NCI-H2171 treated with DMSO at 0.1 percent for 48 hours (cell line): ENCODE measurements at regions not wholly inside any gene's neighbourhood (a gene's known extent, or its start where the extent isn't known, plus 50 kb on each side); places are given as distances from the start of the nearest gene placed in this dataset.
A peak's percentile ranks its signal among the peaks of the same experiment; 100 is the strongest.

Experiments used
- DNase-seq: peaks from one replicate; lab custom pipeline; 2025; lab: John Stamatoyannopoulos, UW

DNA sequence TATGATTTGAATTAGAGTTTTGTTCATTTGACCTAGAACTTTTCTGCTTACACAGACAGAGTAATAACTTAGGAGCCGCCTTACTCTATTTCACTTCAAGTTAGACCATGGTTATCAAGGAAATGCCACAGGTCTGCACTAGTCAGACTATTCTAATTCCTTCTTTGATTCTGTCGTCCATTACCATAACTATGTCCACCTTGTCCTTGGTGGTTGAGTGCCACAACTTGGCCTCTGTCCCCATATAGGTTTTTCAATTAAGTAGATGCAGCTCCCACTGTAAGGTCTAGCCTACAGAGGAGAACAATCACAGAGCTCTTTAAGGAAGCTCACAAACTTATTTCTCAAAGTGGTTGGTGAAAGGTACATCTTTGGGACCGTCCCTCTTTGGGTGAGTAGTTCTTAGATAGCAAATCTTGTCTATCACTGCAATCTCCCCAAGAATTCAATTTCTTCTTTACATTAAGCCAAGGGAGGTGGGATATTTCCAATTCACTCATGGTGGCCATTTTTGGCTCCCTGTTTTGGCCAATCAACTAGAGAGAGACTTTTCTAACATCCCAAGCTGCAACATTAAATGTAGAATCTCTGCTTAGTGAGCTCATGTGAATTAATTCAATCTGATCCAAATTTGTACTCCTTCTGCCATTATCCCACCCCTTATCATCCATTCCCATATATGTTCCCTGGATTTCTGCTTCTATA lies 434.6 kb downstream of the ADAMTS20 start:
- no peak for DNase-seq

DNA sequence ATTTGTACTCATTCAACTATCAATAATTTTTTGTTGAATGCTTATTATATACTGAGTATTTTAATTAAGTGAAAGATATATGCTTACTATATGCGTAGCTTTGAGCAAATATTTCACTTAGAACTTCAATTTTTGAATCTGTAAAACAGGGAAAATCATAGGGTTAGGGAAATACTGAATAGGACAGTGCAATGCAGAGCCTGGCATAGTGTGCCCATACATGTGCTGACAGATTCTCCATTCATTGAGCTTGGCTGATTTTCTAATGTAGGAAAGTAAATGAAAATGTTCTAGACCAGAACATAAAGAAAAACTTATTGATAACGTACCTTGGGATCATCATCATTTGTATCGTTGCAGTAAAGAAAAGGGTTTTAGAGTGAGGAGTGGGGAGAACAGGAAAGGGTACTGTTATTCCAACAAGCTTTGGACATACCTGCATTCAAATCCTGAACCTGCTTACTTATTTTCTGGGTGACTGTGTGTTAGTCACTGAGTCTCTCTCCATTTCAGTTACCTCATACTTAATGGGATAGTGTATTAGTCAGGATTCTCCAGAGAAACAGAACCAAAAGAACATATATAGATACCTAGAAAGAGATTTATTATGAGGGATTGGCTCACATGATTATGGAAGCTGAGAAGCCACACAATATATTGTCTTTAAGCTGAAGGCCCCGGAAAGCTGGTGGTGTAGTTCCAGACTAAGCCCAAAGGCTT lies 436.4 kb downstream of the ADAMTS20 start:
- DNase-seq: no peak

DNA sequence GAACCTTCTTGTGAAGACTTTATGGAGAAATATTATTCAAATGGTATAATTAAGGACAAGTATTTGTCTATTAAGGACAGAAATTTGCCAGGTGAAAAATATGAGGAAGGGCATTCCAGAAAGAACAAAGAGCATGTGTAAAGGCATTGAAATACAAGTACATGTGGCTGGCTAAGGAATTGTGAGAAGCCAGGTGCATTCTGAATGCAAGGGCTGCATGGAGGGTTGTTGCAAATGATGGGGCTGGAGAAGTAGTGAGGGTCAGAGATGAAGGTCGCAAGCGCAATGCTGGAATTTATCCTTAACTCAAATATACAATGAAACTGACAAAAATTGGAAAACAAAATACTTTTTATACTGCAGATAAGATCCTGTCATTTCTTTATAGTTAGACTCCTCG lies 437.7 kb downstream of the ADAMTS20 start:
- DNase-seq: no peak

DNA sequence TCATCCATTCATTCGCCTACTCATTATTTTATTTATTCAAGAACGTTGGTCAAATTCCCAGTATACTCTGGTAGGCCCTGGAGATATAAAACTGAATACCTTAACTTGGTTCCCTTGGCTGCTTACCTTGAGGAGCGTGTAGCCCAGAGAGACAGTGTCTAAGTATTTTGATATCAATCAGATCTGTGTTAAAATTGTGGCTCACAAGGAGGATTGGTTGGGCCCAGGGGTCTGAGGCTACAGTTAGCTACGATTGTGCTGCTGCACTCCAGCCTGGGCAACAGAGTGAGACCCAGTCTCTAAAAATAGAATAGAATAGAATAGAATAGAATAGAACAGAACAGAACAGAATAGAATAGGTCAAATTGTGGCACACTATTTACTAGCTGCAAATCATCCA lies 438.4 kb downstream of the ADAMTS20 start:
- no peak for DNase-seq

DNA sequence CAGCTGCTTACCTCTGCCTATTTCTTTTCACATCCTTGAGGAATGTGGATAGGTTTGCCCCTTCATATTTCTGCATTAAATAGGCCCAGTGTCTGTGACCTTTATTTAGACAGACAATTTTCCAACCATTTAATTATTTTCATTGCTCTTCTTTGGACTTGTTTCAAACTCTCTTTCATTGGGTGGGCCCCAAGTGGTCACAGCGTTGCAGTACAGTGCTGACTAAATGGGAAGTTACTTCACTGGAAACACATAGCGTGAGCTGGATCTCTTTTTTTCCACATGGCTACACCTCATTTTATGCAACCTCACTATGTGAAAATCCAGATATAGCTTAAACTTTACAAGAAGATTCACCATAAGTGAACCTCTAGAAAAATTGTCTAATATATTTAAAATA lies 438.9 kb downstream of the ADAMTS20 start:
- no peak for DNase-seq

DNA sequence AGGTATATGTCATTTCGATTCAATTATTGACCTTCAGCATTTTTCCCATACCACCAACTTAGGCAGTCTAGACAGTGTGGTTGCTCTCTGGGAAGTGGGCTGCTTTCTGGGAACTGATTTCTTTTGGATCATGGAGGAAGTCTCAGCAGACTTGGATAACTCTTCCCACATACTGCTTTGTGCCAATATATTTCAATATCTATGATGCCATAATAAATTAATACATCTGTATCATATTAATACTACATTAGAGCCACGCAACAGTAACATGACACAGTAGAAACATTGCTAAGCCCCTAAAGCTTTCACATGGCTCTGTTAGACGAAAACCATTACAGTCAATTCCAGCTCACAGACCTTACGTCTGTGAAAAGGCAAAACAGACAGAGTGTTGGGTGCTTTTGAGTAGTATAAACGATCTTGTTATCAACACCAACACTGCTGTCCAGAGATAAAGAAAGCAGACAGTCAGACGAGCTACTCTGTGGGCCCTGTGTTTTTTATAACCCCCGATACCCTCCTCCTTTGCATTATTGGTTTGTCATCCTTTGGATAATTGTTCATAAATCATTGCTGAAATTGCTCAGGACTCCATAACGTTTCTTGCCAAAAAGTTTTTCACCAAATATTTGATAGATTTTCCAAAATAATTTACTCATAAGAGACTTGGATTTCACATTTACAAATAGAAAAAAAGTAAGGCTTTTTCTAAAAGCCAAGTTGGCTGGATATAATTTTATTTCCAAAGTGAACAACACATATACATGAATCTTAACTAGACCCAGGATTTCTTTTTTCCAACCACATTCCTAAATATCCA lies 439.7 kb downstream of the ADAMTS20 start:
- no peak for DNase-seq

DNA sequence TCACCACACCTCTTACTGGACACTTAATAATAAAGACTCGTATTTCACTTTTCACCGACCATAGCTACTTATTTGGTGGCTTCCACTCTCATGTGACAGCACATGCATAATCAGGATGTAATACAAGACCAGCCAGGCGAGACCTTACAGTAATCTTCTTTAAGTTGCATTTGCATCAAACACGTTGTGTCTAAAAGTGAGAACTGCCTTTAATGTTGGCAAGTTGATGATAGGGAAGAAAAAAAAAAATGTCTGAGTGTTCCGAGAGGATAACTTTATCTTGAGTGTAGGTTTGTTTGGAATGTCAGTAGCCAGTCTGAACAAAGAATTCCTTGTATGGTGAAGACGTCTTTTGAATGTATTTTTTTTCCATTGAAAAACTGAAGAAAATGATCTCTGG lies 440.4 kb downstream of the ADAMTS20 start:
- no peak for DNase-seq

DNA sequence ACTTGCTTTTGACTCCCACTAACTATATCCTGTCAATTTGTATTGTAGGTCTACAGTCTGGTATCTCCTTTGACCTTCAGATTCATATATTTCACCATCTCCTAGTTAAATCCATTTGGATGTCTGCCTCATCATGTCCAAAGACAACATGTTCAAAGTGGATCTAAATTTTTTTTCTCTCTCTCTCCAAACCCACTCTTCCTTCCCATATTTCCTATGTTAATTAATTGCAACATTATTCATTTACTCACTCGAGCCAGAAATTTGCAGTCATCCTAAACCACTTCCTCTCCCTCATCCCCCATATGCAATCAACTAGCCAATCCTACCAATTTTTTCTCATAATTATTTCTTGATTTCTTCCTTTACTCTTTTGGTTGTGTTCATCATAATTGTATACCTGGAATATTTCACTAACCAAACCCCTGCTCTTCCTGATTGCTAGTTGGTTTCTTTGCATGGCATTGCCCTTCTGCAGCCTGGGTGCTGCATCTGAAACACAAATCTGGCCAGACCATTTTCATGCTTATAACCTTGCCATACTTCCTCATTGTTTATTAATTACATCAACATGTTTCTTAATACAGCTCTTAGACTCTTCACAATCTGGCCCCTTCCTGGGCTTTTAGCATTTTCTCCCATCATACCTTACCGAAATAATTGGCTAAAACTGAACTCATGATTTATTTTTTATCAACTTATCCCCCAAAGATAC lies 442.2 kb downstream of the ADAMTS20 start:
- DNase-seq: no peak

DNA sequence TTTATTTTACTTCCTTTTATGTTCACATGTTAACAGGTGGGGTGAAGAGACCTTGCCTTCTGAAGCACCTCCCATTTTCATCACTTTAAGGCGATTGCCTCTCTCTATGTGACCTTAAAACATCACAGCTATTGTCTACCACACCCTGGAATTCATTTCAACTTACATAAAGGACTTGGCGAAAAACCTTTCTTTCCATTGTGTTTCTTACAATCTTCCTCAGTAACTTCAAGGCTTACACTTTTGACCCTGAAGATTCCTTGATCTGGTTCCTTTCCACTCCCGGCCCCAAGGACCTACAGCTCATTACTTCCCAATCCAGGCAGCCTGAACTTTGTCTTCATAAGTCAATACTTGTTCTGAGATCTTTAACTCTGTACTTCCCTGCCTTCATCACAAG lies 443.3 kb downstream of the ADAMTS20 start:
- DNase-seq: no peak

DNA sequence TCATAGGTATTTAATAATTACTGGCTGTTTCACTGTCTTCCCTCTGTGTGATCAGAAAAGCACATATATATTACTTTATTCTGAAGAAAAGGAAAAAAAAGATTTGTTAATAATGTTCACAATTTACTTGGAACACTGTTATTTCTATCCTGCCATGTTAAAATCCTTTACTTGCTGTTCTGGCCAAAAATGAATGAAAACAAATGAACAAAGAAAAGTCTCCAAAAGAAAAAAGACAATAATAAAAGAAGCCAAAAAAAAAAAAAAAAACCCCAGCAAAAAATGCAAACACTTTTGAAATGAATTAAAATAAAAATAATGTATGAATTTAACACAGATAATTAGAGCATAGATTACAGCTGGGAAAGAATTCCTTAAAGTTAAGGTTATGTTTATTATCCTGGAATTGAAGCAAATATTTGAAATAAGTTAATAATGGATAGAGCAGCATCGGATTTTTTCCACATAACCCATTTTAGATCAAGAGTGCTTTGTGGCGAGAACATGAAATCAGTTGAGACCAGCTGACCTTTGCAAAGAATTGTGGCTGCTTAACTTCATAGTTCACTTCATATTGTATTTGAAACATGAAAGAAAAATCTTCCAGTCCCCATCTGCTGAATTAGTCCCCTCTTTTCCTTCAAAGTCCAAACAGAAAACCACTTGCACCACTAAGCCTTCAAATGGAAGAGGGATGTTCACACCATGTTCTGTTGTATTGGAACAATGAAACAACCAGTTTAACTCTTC lies 444.8 kb downstream of the ADAMTS20 start:
- DNase-seq: no peak

DNA sequence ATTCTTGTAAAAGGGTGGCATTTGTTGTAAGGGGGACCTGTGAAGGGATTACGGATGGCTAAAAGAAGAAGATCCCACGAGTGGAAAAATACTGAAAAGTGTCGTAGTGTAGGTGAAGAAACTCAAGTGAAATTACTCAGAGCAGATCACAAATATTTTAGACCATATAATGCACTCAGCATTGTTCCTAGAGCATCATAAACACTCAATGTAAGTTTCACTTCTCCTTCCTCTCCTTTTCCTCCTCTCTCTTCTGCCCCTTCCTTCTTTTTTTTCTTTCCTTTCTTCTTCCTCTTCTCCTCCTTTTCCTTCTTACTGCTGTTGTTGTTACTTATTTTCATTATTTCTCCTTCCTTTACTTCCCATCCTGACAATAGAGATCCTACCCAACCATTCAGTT lies 445.6 kb downstream of the ADAMTS20 start:
- no peak for DNase-seq

DNA sequence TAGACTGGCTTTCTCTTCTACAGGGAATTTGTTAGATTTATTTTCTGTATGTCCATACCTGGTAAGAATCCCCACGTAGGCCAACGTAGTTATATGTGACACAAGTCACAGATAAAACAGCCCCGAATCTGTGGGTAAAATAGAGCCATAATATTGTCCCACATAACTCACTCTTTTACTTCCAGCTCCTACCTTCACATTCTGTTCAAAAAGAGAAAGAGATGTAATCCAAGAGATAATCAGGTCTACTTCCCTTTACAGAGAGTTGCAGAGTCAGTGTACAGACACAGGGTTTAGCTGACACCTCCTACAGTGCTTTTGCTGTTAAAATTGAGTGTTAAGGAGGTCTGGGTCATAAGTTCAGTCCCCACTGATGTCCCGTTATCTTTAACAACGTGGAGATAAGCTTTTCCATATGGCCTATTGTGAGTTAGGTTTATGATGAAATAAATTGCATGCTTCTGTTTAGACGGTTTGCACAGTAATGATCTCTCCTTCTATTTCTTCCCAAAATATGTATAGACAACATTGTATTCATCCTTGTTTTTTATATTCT lies 446.5 kb downstream of the ADAMTS20 start:
- DNase-seq: no peak

DNA sequence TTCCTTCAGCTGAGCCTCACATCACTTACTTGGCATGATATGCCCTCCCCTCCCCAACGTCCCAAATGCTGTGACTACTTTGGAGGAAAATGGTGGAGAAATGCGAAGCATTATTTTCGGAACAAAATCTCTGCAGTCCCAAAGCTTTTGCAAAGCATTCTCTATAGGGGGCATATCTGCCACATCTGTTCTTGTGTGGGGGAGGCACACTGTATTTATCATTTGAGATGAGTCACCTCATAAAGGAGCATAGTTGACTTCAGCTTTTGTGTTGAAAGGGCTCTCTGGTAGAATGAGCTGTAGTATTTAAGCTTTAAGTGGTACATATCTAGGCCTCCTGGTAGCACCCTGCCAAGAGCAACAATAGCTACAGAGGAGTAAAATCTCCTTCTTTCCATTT lies 447.5 kb downstream of the ADAMTS20 start:
- peak; percentile 26 for DNase-seq

DNA sequence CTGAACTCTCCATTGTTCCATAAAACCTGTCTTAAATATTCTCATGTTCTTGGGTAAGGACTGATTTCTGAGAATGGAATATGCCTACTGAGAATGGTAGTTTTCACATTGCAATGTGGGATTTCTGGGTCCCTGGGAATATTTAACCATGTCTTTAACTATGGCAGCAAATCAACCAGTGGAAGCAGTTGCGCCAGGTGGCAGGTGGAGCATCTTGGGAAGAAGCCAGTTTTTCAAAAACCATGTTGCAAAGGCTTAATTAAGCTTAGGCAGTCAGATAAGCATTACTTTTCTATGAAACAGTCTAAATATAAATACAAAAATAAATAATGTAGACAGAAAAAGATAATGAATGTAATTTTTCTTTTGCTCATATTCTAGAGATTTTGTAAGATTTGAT lies 448.1 kb downstream of the ADAMTS20 start:
- peak; percentile 64 for DNase-seq

DNA sequence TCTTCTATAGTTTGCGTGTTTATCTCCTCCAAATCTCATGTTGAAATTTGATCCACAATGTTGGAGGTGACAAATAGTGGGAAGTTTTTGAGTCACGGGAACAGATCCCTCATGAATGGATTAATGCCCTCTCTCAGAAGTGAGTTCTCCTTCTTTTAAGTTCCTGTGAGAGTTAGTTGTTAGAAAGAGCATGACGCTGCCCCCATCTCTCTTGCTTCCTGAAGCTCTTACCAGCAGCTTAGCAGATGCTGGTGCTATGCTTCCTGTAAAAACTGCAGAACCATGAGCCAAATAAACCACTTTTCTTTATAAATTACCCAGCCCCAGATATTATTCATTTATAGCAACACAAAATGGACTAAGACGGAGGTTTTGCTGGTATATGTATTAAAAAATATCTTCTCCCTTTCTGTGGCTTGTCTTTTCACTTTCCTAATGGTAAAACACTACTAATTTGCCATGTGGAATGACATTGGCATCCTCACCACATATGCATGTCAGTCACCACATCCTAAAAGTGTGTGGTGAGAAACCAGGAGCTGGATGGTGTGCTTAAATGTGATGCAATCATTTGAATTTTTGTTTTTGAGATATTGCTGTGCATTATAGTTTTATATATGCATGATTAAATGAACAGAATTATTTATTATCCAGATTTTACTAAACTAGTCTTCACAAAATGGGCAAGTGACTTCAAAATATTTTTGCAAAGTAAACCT lies 449.3 kb downstream of the ADAMTS20 start:
- no peak for DNase-seq

DNA sequence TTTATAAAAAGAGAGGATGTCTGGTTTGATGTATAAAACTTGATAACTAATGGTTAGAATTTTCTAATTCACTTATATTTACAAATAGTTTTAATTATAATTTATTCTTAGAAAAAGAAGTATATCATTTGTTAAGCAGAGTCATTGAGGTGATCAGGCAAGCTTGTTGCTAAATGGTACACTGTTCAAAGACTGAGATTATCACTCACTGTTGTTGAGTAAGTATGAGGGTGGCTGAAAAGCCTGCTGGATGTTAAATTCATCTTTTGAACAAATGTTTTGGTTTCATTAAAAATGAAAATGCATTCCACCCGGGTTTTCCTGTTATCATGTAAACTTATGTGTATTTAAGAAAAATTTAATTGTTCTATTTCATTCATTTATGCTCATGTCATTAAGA lies 451.8 kb downstream of the ADAMTS20 start:
- DNase-seq: no peak

DNA sequence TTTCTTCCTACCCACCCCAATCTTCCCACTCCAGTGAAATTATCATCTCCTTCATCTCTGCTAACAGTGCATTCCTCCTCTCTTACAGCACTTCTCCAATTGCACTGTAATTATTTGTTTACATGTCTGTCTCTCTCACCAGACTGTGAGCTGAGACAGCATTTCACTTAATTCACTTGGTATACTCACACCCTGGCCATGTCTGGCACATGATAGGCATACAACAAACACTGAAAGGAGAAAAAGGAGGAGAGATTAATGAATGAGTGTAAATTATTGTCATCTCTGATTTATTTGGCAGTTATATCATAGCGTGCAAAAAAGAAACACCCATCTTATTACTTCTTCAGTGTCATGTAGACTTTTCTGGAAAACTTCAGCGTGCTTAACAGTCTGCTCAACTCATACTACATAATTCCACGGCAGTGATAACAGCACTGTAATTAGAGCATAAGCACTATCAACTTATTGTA lies 452.3 kb downstream of the ADAMTS20 start:
- peak; percentile 56 for DNase-seq

DNA sequence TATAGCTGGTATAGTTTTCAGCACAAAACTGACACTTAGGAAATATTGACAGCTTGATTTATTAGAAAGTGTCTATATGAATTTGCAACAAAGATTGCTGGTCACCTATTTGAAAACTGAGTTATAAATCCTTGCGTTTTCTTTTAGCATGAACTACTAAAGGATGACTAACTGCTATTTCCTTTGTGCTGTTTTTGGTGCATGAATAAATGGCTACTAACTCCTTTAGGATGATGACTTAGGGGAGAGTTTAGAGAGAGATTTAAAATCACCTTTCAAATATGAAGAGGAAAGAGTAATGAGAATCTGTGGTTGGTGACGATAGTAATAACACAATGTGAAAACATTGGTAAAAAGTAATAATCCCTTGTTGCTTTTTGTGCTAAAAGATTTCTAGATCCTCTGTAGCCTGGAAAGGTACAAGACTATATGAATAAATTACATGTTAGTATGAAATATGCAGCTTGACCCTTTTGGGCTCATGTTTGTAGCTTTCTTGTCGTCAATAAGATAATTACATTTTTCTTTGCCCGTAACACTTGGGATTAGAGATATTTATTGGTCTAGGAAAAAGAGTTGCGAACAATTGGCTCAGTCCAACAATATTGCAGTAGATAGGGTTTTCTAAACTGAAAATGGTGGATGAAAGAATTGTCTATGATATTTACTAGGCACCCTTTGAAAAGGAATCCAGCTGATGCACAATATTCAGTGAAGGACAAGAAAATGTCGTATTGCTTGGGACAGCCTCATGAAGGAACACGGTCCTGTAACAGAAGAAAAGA lies 453.0 kb downstream of the ADAMTS20 start:
- DNase-seq: no peak

DNA sequence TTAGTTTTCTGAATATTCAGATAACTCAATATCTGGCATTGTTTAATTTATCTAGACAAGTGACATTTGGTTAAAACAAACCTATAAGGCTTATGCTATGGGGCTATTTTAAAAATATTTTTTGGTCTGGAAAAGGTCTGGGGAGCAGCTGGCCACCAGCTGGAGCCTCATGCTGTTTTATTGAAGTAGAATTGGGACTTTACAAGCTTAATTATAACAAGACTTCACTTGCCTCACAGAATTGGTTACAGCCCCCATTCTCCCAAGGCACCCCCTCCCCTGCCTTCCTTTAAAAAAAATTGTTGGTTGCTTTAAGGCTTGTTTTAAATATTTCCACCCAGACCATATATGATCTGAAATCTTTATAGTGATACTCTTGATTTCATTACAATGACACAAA lies 453.9 kb downstream of the ADAMTS20 start:
- DNase-seq: peak; percentile 95

DNA sequence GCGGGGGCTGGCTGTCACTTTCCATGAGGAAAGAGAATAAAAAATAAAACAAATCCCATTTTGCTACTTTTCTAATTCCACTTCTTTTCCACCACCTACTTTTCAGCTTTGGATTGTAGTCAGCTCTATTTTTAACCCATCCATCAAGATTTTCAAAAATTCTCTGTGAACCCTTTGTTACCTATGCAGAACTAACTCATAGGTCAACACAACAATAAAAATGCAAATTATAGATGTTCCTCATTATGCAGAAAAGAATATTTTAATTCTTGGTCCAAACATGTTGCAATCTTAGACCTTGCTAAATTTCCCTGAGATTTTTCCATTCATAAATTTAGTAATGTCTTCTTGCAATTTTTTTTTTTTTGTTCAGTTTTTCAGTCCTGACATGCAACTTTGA lies 454.5 kb downstream of the ADAMTS20 start:
- DNase-seq: no peak
